HG03095 (cell line): ENCODE measurements at regions not wholly inside any gene's neighbourhood (a gene's known extent, or its start where the extent isn't known, plus 50 kb on each side); places are given as distances from the start of the nearest gene placed in this dataset.

Experiments used
- ATAC-seq: cut with Tn5 transposase; IDR thresholded peaks from one replicate; pipeline ENCODE4 v1.9.1; 2021; ENCODE audit warnings: moderate library complexity; ENCODE audit not compliant: unreplicated experiment

GRCh38 chr5:28214292-28214691, 1175.9 kb upstream of the CDH9 start:
- ATAC-seq: no peak

GRCh38 chr5:28208356-28208755, 1170.0 kb upstream of the CDH9 start:
- ATAC-seq: no peak

GRCh38 chr5:28190011-28190410, 1151.6 kb upstream of the CDH9 start:
- no peak for ATAC-seq

- no peak for ATAC-seq
These were observed 1136.3 kb upstream of the CDH9 start for GRCh38 chr5:28174691-28175090.

GRCh38 chr5:28165096-28165495, 1126.7 kb upstream of the CDH9 start:
- ATAC-seq: no peak

GRCh38 chr5:28164568-28164967, 1126.2 kb upstream of the CDH9 start:
- ATAC-seq: no peak

GRCh38 chr5:28156981-28157380, 1118.6 kb upstream of the CDH9 start:
- ATAC-seq: no peak

- no peak for ATAC-seq
These were observed 1105.1 kb upstream of the CDH9 start for GRCh38 chr5:28143519-28143918.

GRCh38 chr5:28132151-28132550, 1093.8 kb upstream of the CDH9 start:
- no peak for ATAC-seq

- ATAC-seq: no peak
These were observed 1079.3 kb upstream of the CDH9 start for GRCh38 chr5:28117691-28118090.

GRCh38 chr5:28117273-28117672, 1078.9 kb upstream of the CDH9 start:
- ATAC-seq: no peak

- ATAC-seq: no peak
These were observed 1072.4 kb upstream of the CDH9 start for GRCh38 chr5:28110781-28111180.

GRCh38 chr5:28104080-28104479, 1065.7 kb upstream of the CDH9 start:
- ATAC-seq: no peak

- ATAC-seq: no peak
These were observed 1045.7 kb upstream of the CDH9 start for GRCh38 chr5:28084069-28084468.

- no peak for ATAC-seq
These were observed 1044.2 kb upstream of the CDH9 start for GRCh38 chr5:28082610-28083009.

GRCh38 chr5:28077291-28078240, 1039.2 kb upstream of the CDH9 start:
- no peak for ATAC-seq

- ATAC-seq: no peak
These were observed 1028.5 kb upstream of the CDH9 start for GRCh38 chr5:28066856-28067255.

GRCh38 chr5:28065656-28066055, 1027.3 kb upstream of the CDH9 start:
- ATAC-seq: no peak

GRCh38 chr5:28046596-28046995, 1008.2 kb upstream of the CDH9 start:
- ATAC-seq: no peak

- ATAC-seq: no peak
These were observed 989.5 kb upstream of the CDH9 start for GRCh38 chr5:28027851-28028250.

GRCh38 chr5:28017178-28017577, 978.8 kb upstream of the CDH9 start:
- no peak for ATAC-seq

GRCh38 chr5:28014779-28015178, 976.4 kb upstream of the CDH9 start:
- ATAC-seq: no peak

GRCh38 chr5:28012538-28012937, 974.2 kb upstream of the CDH9 start:
- ATAC-seq: no peak
